ENCODE measurements at regions not wholly inside any gene's neighbourhood (a gene's known extent, or its start where the extent isn't known, plus 50 kb on each side); places are given as distances from the start of the nearest gene placed in this dataset.

- H3K4me1 ChIP-seq (ENCODE audit: control insufficient read depth in 1 of 2, insufficient read depth in 2 of 2, low read length in 2 of 2) = no peaks in the 10 kb centered on the region
- no peaks in the 10 kb centered on the region for H3K27me3 ChIP-seq (ENCODE audit: control insufficient read depth in 1 of 2, insufficient read depth in 2 of 2, low read length in 2 of 2)
Observed at GRCh38 chr2:176388861-176389260, 119.6 kb downstream of the MTX2 start.

GRCh38 chr2:176390276-176391147 is 121.3 kb downstream of the MTX2 start:
- H3K4me3 ChIP-seq (ENCODE audit: low read depth in 1 of 2, low read length in 2 of 2) = no peak overlapping the region
- H3K27ac ChIP-seq (ENCODE audit: low read depth, low read length) = no peak overlapping the region
- no peaks in the 10 kb centered on the region for H3K36me3 ChIP-seq (ENCODE audit: control insufficient read depth in 1 of 2, insufficient read depth in 2 of 2, low read length in 2 of 2)
- H3K27me3 ChIP-seq (ENCODE audit: control insufficient read depth in 1 of 2, insufficient read depth in 2 of 2, low read length in 2 of 2) = no peaks in the 10 kb centered on the region
- H3K4me1 ChIP-seq (ENCODE audit: control insufficient read depth in 1 of 2, insufficient read depth in 2 of 2, low read length in 2 of 2) = no peaks in the 10 kb centered on the region
- H3K9me3 ChIP-seq (ENCODE audit: control insufficient read depth in 1 of 2, low read length in 2 of 2) = no peaks in the 10 kb centered on the region
- H3K9ac ChIP-seq (ENCODE audit: low read depth in 1 of 2, low read length in 2 of 2) = no peak overlapping the region

More at GRCh38 chr2:176388861-176389260, 119.6 kb downstream of the MTX2 start:
- Histone ChIP-seq H3K9ac (ENCODE audit: low read depth in 1 of 2, low read length in 2 of 2) (no peak overlapping the region), H3K36me3 (ENCODE audit: control insufficient read depth in 1 of 2, insufficient read depth in 2 of 2, low read length in 2 of 2) (no peaks in the 10 kb centered on the region), H3K27ac (ENCODE audit: low read depth, low read length) (no peak overlapping the region), H3K4me3 (ENCODE audit: low read depth in 1 of 2, low read length in 2 of 2) (no peak overlapping the region), H3K9me3 (ENCODE audit: control insufficient read depth in 1 of 2, low read length in 2 of 2) (no peaks in the 10 kb centered on the region)

GRCh38 chr2:176391148-176391419 is 121.8 kb downstream of the MTX2 start:
- Histone ChIP-seq H3K27ac (ENCODE audit: low read depth, low read length) (no peak overlapping the region), H3K4me1 (ENCODE audit: control insufficient read depth in 1 of 2, insufficient read depth in 2 of 2, low read length in 2 of 2) (no peaks in the 10 kb centered on the region), H3K27me3 (ENCODE audit: control insufficient read depth in 1 of 2, insufficient read depth in 2 of 2, low read length in 2 of 2) (no peaks in the 10 kb centered on the region)

GRCh38 chr2:176392249-176392648 is 123.0 kb downstream of the MTX2 start:
- H3K27ac ChIP-seq (ENCODE audit: low read depth, low read length) = no peak overlapping the region
- no peaks in the 10 kb centered on the region for H3K36me3 ChIP-seq (ENCODE audit: control insufficient read depth in 1 of 2, insufficient read depth in 2 of 2, low read length in 2 of 2)
- H3K4me3 ChIP-seq (ENCODE audit: low read depth in 1 of 2, low read length in 2 of 2) = no peak overlapping the region
- H3K9ac ChIP-seq (ENCODE audit: low read depth in 1 of 2, low read length in 2 of 2) = no peak overlapping the region
- no peaks in the 10 kb centered on the region for H3K9me3 ChIP-seq (ENCODE audit: control insufficient read depth in 1 of 2, low read length in 2 of 2)
- no peaks in the 10 kb centered on the region for H3K27me3 ChIP-seq (ENCODE audit: control insufficient read depth in 1 of 2, insufficient read depth in 2 of 2, low read length in 2 of 2)
- H3K4me1 ChIP-seq (ENCODE audit: control insufficient read depth in 1 of 2, insufficient read depth in 2 of 2, low read length in 2 of 2) = no peaks in the 10 kb centered on the region

More at GRCh38 chr2:176391148-176391419, 121.8 kb downstream of the MTX2 start:
- H3K36me3 ChIP-seq (ENCODE audit: control insufficient read depth in 1 of 2, insufficient read depth in 2 of 2, low read length in 2 of 2) = no peaks in the 10 kb centered on the region
- no peak overlapping the region for H3K9ac ChIP-seq (ENCODE audit: low read depth in 1 of 2, low read length in 2 of 2)
- no peaks in the 10 kb centered on the region for H3K9me3 ChIP-seq (ENCODE audit: control insufficient read depth in 1 of 2, low read length in 2 of 2)
- no peak overlapping the region for H3K4me3 ChIP-seq (ENCODE audit: low read depth in 1 of 2, low read length in 2 of 2)

- Histone ChIP-seq H3K9ac (ENCODE audit: low read depth in 1 of 2, low read length in 2 of 2) (no peak overlapping the region), H3K27me3 (ENCODE audit: control insufficient read depth in 1 of 2, insufficient read depth in 2 of 2, low read length in 2 of 2) (no peaks in the 10 kb centered on the region), H3K9me3 (ENCODE audit: control insufficient read depth in 1 of 2, low read length in 2 of 2) (no peaks in the 10 kb centered on the region), H3K4me3 (ENCODE audit: low read depth in 1 of 2, low read length in 2 of 2) (no peak overlapping the region), H3K36me3 (ENCODE audit: control insufficient read depth in 1 of 2, insufficient read depth in 2 of 2, low read length in 2 of 2) (no peaks in the 10 kb centered on the region), H3K27ac (ENCODE audit: low read depth, low read length) (no peak overlapping the region), H3K4me1 (ENCODE audit: control insufficient read depth in 1 of 2, insufficient read depth in 2 of 2, low read length in 2 of 2) (no peaks in the 10 kb centered on the region)
Observed at GRCh38 chr2:176392744-176393414, 123.6 kb downstream of the MTX2 start.

GRCh38 chr2:176395273-176395854 is 126.1 kb downstream of the MTX2 start:
- Histone ChIP-seq H3K9ac (ENCODE audit: low read depth in 1 of 2, low read length in 2 of 2) (no peak overlapping the region), H3K4me3 (ENCODE audit: low read depth in 1 of 2, low read length in 2 of 2) (peak overlapping the region in 1 of 2 donors; percentile 56)

GRCh38 chr2:176398243-176399073 is 129.2 kb downstream of the MTX2 start:
- H3K27me3 ChIP-seq (ENCODE audit: control insufficient read depth in 1 of 2, insufficient read depth in 2 of 2, low read length in 2 of 2) = no peaks in the 10 kb centered on the region
- no peaks in the 10 kb centered on the region for H3K4me1 ChIP-seq (ENCODE audit: control insufficient read depth in 1 of 2, insufficient read depth in 2 of 2, low read length in 2 of 2)
- H3K36me3 ChIP-seq (ENCODE audit: control insufficient read depth in 1 of 2, insufficient read depth in 2 of 2, low read length in 2 of 2) = no peaks in the 10 kb centered on the region
- no peak overlapping the region for H3K27ac ChIP-seq (ENCODE audit: low read depth, low read length)
- H3K9me3 ChIP-seq (ENCODE audit: control insufficient read depth in 1 of 2, low read length in 2 of 2) = no peaks in the 10 kb centered on the region
- H3K9ac ChIP-seq (ENCODE audit: low read depth in 1 of 2, low read length in 2 of 2) = no peak overlapping the region
- no peak overlapping the region for H3K4me3 ChIP-seq (ENCODE audit: low read depth in 1 of 2, low read length in 2 of 2)

More at GRCh38 chr2:176395273-176395854, 126.1 kb downstream of the MTX2 start:
- no peaks in the 10 kb centered on the region for H3K4me1 ChIP-seq (ENCODE audit: control insufficient read depth in 1 of 2, insufficient read depth in 2 of 2, low read length in 2 of 2)
- H3K27me3 ChIP-seq (ENCODE audit: control insufficient read depth in 1 of 2, insufficient read depth in 2 of 2, low read length in 2 of 2) = no peaks in the 10 kb centered on the region
- H3K36me3 ChIP-seq (ENCODE audit: control insufficient read depth in 1 of 2, insufficient read depth in 2 of 2, low read length in 2 of 2) = no peaks in the 10 kb centered on the region
- H3K9me3 ChIP-seq (ENCODE audit: control insufficient read depth in 1 of 2, low read length in 2 of 2) = no peaks in the 10 kb centered on the region
- no peak overlapping the region for H3K27ac ChIP-seq (ENCODE audit: low read depth, low read length)

GRCh38 chr2:176399074-176399598 is 129.9 kb downstream of the MTX2 start:
- Histone ChIP-seq H3K4me1 (ENCODE audit: control insufficient read depth in 1 of 2, insufficient read depth in 2 of 2, low read length in 2 of 2) (no peaks in the 10 kb centered on the region), H3K9me3 (ENCODE audit: control insufficient read depth in 1 of 2, low read length in 2 of 2) (no peaks in the 10 kb centered on the region), H3K9ac (ENCODE audit: low read depth in 1 of 2, low read length in 2 of 2) (no peak overlapping the region), H3K4me3 (ENCODE audit: low read depth in 1 of 2, low read length in 2 of 2) (no peak overlapping the region), H3K27me3 (ENCODE audit: control insufficient read depth in 1 of 2, insufficient read depth in 2 of 2, low read length in 2 of 2) (no peaks in the 10 kb centered on the region), H3K36me3 (ENCODE audit: control insufficient read depth in 1 of 2, insufficient read depth in 2 of 2, low read length in 2 of 2) (no peaks in the 10 kb centered on the region), H3K27ac (ENCODE audit: low read depth, low read length) (no peak overlapping the region)

- Histone ChIP-seq H3K4me3 (ENCODE audit: low read depth in 1 of 2, low read length in 2 of 2) (no peak overlapping the region), H3K9me3 (ENCODE audit: control insufficient read depth in 1 of 2, low read length in 2 of 2) (no peaks in the 10 kb centered on the region), H3K27ac (ENCODE audit: low read depth, low read length) (no peak overlapping the region), H3K27me3 (ENCODE audit: control insufficient read depth in 1 of 2, insufficient read depth in 2 of 2, low read length in 2 of 2) (no peaks in the 10 kb centered on the region), H3K9ac (ENCODE audit: low read depth in 1 of 2, low read length in 2 of 2) (no peak overlapping the region), H3K36me3 (ENCODE audit: control insufficient read depth in 1 of 2, insufficient read depth in 2 of 2, low read length in 2 of 2) (no peaks in the 10 kb centered on the region), H3K4me1 (ENCODE audit: control insufficient read depth in 1 of 2, insufficient read depth in 2 of 2, low read length in 2 of 2) (no peaks in the 10 kb centered on the region)
Observed at GRCh38 chr2:176405477-176405876, 136.2 kb downstream of the MTX2 start.

Data from duodenal mucosa (tissue), 2 donors.